ENCODE measurements at regions not wholly inside any gene's neighbourhood (a gene's known extent, or its start where the extent isn't known, plus 50 kb on each side); places are given as distances from the start of the nearest gene placed in this dataset.

- TF ChIP-seq HCFC1 (IDR thresholded peaks at IDR 0.05; ENCODE audit: low read length) (no peak), MAX (IDR thresholded peaks at IDR 0.05; ENCODE audit: low read depth, low read length) (no peak), NFYB (IDR thresholded peaks at IDR 0.05; ENCODE audit: insufficient read depth, low read depth, low read length) (no peak), SMC3 (IDR thresholded peaks at IDR 0.05; ENCODE audit: borderline replicate concordance, low read length) (peak; percentile 86), POLR2A (IDR thresholded peaks at IDR 0.05; ENCODE audit: low read depth, low read length) (no peak), PKNOX1 (IDR thresholded peaks at IDR 0.05) (no peak), POLR2AphosphoS5 (IDR thresholded peaks at IDR 0.05; ENCODE audit: low read length) (no peak), EZH2 (IDR thresholded peaks at IDR 0.05; ENCODE audit: borderline replicate concordance, control insufficient read depth, low read depth, low read length) (no peak)
Measured at GRCh38 chr11:19557720-19558140, 154.9 kb upstream of the NAV2 start.

Data from GM12878 (cell line).